H1 (cell line): ENCODE measurements at regions not wholly inside any gene's neighbourhood (a gene's known extent, or its start where the extent isn't known, plus 50 kb on each side); places are given as distances from the start of the nearest gene placed in this dataset.

Experiments
- CTCF ChIA-PET: fragments of 300-600 bp; sonication (Branson Sonifier 250); formaldehyde crosslinking; loops from one replicate; lab custom pipeline; 2021; ENCODE audit not compliant: partially characterized antibody; lab: Charles Lee
- POLR2A ChIA-PET: fragments of 300-600 bp; sonication (Branson Sonifier 250); formaldehyde crosslinking; loops from one replicate; lab custom pipeline; 2021; ENCODE audit warnings: inconsistent platforms; ENCODE audit not compliant: partially characterized antibody; lab: Charles Lee
- DNase-seq, 2 experiments: peaks; one replicate each; pipeline versions ENCODE4 v3.0.0 to v3.0.0-alpha.2; 2010 to 2022; ENCODE audit warnings: low spot score in 2 of 2, low read depth in 1 of 2, mixed read lengths in 1 of 2
- FAIRE-seq: peaks from 2 replicates; lab custom pipeline; 2011; peaks lifted over from hg19 to GRCh38; lab: Jason Lieb, UNC
- H2AFZ ChIP-seq: 2 replicates; pipeline ENCODE4 v1.8.1; 2012; ENCODE audit warnings: low read length, inconsistent platforms
- H2AK5ac ChIP-seq: 2 replicates; pipeline ENCODE4 v1.6.1; 2013; ENCODE audit warnings: low read depth, low read length
- H2BK120ac ChIP-seq: replicated peaks from 2 replicates; pipeline ENCODE3; 2013; ENCODE audit warnings: low read depth, low read length, inconsistent platforms
- H2BK12ac ChIP-seq: 2 replicates; pipeline ENCODE4 v1.6.1; 2013; ENCODE audit warnings: low read depth, low read length
- H2BK15ac ChIP-seq: 2 replicates; pipeline ENCODE4 v1.6.1; 2013; ENCODE audit warnings: low read length
- H2BK20ac ChIP-seq: 2 replicates; pipeline ENCODE4 v1.6.1; 2013; ENCODE audit warnings: low read length
- H2BK5ac ChIP-seq: 2 replicates; pipeline ENCODE4 v1.6.1; 2013; ENCODE audit warnings: low read depth, low read length
- H3K14ac ChIP-seq: 2 replicates; pipeline ENCODE4 v1.6.1; 2013; ENCODE audit warnings: inconsistent platforms; ENCODE audit not compliant: insufficient read length
- H3K18ac ChIP-seq: 2 replicates; pipeline ENCODE4 v1.6.1; 2013; ENCODE audit warnings: low read length; ENCODE audit errors: extremely low read depth
- H3K23ac ChIP-seq: 2 replicates; pipeline ENCODE4 v1.6.1; 2013; ENCODE audit warnings: inconsistent platforms; ENCODE audit not compliant: insufficient read length
- H3K23me2 ChIP-seq: 2 replicates; pipeline ENCODE4 v1.6.1; 2013; ENCODE audit warnings: low read depth, low read length
- H3K27ac ChIP-seq: 2 replicates; pipeline ENCODE4 v1.6.1; 2011; ENCODE audit warnings: low read depth, low read length, inconsistent platforms
- H3K27me3 ChIP-seq, 4 experiments: replicated peaks in 1 of 4; 1 replicate in 1 of 4; 2 replicates in 3 of 4; pipeline versions ENCODE4 v1.6.1 to v1.8.1; 2011 to 2013; ENCODE audit warnings: low read length in 3 of 4, mild to moderate bottlenecking in 3 of 4, inconsistent platforms in 2 of 4, mixed read lengths in 2 of 4, moderate library complexity in 1 of 4; ENCODE audit not compliant: control insufficient read depth in 3 of 4, insufficient read depth in 3 of 4; ENCODE audit errors: extremely low read depth in 1 of 4
- H3K36me3 ChIP-seq, 4 experiments: 2 replicates each; pipeline versions ENCODE4 v1.6.1 to v1.8.1; 2011 to 2013; ENCODE audit warnings: mild to moderate bottlenecking in 4 of 4, low read length in 3 of 4, moderate library complexity in 2 of 4, control low read depth in 1 of 4, inconsistent platforms in 1 of 4; ENCODE audit not compliant: insufficient read depth in 4 of 4, control insufficient read depth in 2 of 4
- H3K4ac ChIP-seq: replicated peaks from 2 replicates; pipeline ENCODE3; 2013; ENCODE audit warnings: low read length, low read depth, mixed read lengths, inconsistent platforms; ENCODE audit not compliant: insufficient read length
- H3K4me1 ChIP-seq, 4 experiments: replicated peaks in 1 of 4; 1 replicate in 1 of 4; 2 replicates in 3 of 4; pipeline versions ENCODE4 v1.6.1 to v1.8.1; 2011 to 2013; ENCODE audit warnings: low read length in 3 of 4, inconsistent platforms in 2 of 4, mixed read lengths in 1 of 4; ENCODE audit not compliant: insufficient read depth in 4 of 4, control insufficient read depth in 3 of 4
- H3K4me2 ChIP-seq, 2 experiments: 2 replicates each; pipeline versions ENCODE4 v1.6.1 to v1.8.1; 2011 to 2013; ENCODE audit warnings: low read depth in 2 of 2, low read length in 2 of 2, control low read depth in 1 of 2, inconsistent platforms in 1 of 2, mild to moderate bottlenecking in 1 of 2; ENCODE audit not compliant: insufficient read depth in 1 of 2
- H3K4me3 ChIP-seq, 4 experiments: fragments of 200-600, 300-600 bp in 1 of 4; sonication (generic), shearing (Covaris generic), sonication (Bioruptor Twin) in 1 of 4; 2 replicates each; pipeline versions ENCODE4 v1.5.1 to v1.8.1; 2011 to 2016; ENCODE audit warnings: low read length in 4 of 4, low read depth in 3 of 4, control low read depth in 2 of 4, inconsistent platforms in 2 of 4, mild to moderate bottlenecking in 2 of 4, mixed read lengths in 1 of 4, moderate library complexity in 1 of 4; ENCODE audit not compliant: insufficient read depth in 2 of 4; ENCODE audit errors: extremely low read depth in 1 of 4
- H3K56ac ChIP-seq: replicated peaks from 2 replicates; pipeline ENCODE3; 2013; ENCODE audit warnings: low read depth, mild to moderate bottlenecking, mixed read lengths, low read length, inconsistent platforms; ENCODE audit not compliant: insufficient read length
- H3K79me1 ChIP-seq: 2 replicates; pipeline ENCODE4 v1.6.1; 2013; ENCODE audit warnings: low read depth, low read length, control low read depth
- H3K79me2 ChIP-seq, 2 experiments: 2 replicates each; pipeline versions ENCODE4 v1.6.1 to v1.8.1; 2012 to 2013; ENCODE audit warnings: low read length in 2 of 2, mild to moderate bottlenecking in 2 of 2, inconsistent platforms in 1 of 2; ENCODE audit not compliant: insufficient read depth in 2 of 2, control insufficient read depth in 1 of 2
- H3K9ac ChIP-seq, 4 experiments: replicated peaks in 1 of 4; 1 replicate in 1 of 4; 2 replicates in 3 of 4; pipeline versions ENCODE4 v1.6.1 to v1.8.1; 2011 to 2013; ENCODE audit warnings: low read depth in 3 of 4, low read length in 3 of 4, control low read depth in 2 of 4, mild to moderate bottlenecking in 2 of 4, moderate library complexity in 2 of 4, inconsistent platforms in 1 of 4; ENCODE audit errors: extremely low read depth in 1 of 4
- H3K9me3 ChIP-seq, 2 experiments: 2 replicates each; pipeline versions ENCODE4 v1.6.1 to v1.8.1; 2012 to 2013; ENCODE audit warnings: mild to moderate bottlenecking in 2 of 2, moderate library complexity in 2 of 2, control low read depth in 1 of 2, inconsistent platforms in 1 of 2, low read depth in 1 of 2, low read length in 1 of 2, mixed read lengths in 1 of 2; ENCODE audit not compliant: insufficient read depth in 2 of 2
- H4K20me1 ChIP-seq, 2 experiments: replicated peaks in 1 of 2; 2 replicates each; pipeline versions ENCODE3 to v1.8.1; 2011 to 2013; ENCODE audit warnings: inconsistent platforms in 2 of 2, low read length in 2 of 2, mild to moderate bottlenecking in 1 of 2; ENCODE audit not compliant: insufficient read depth in 2 of 2, control insufficient read depth in 1 of 2
- H4K5ac ChIP-seq: 2 replicates; pipeline ENCODE4 v1.6.1; 2013; ENCODE audit warnings: low read length, low read depth, mixed read lengths, inconsistent platforms; ENCODE audit not compliant: insufficient read length
- H4K8ac ChIP-seq: 2 replicates; pipeline ENCODE4 v1.8.0; 2013; ENCODE audit warnings: mild to moderate bottlenecking, moderate library complexity, low read length, inconsistent platforms; ENCODE audit not compliant: insufficient read depth; ENCODE audit errors: extremely low read depth
- H4K91ac ChIP-seq: replicated peaks from 2 replicates; pipeline ENCODE3; 2013; ENCODE audit warnings: low read length, mixed read lengths, inconsistent platforms; ENCODE audit not compliant: insufficient read length
- ASH2L ChIP-seq: fragments of 200-600, 300-600 bp; sonication (generic); IDR thresholded peaks from one replicate; pipeline ENCODE4 v1.7.1; 2017; ENCODE audit warnings: low read length
- CBX5 ChIP-seq: fragments of 300-800, 300-1000 bp; sonication (generic); IDR thresholded peaks from 2 replicates; pipeline ENCODE4 v1.7.1; 2016; ENCODE audit warnings: antibody characterized with exemption, low read length, low read depth
- CHD1 ChIP-seq: IDR thresholded peaks from 2 replicates; pipeline ENCODE4 v1.6.1; 2012; ENCODE audit warnings: low read depth, low read length, improper control_type of control experiment
- EP300 ChIP-seq, 2 experiments: IDR thresholded peaks; 1 replicate in 1 of 2; 2 replicates in 1 of 2; pipeline ENCODE4 v1.6.1; 2011 to 2012; ENCODE audit warnings: low read depth in 2 of 2, low read length in 2 of 2, mild to moderate bottlenecking in 2 of 2, borderline replicate concordance in 1 of 2, inconsistent platforms in 1 of 2, moderate library complexity in 1 of 2
- JUN ChIP-seq: IDR thresholded peaks from 2 replicates; pipeline ENCODE4 v1.6.1; 2011; ENCODE audit warnings: low read depth, mild to moderate bottlenecking, improper control_type of control experiment, low read length
- JUND ChIP-seq: IDR thresholded peaks from 2 replicates; pipeline ENCODE4 v1.6.1; 2011; ENCODE audit warnings: mild to moderate bottlenecking, improper control_type of control experiment, low read length
- POLR2AphosphoS5 ChIP-seq: IDR thresholded peaks from 2 replicates; pipeline ENCODE4 v1.6.1; 2011; ENCODE audit warnings: low read depth, low read length
- RBBP5 ChIP-seq: IDR thresholded peaks from 2 replicates; pipeline ENCODE4 v1.7.1; 2012; ENCODE audit warnings: low read depth, mild to moderate bottlenecking, inconsistent platforms, low read length, moderate library complexity, borderline replicate concordance
- RNF2 ChIP-seq: fragments of 200-900, 300-1000 bp; sonication (generic); IDR thresholded peaks from 2 replicates; pipeline ENCODE4 v1.7.1; 2016; ENCODE audit warnings: borderline replicate concordance, low read depth, mild to moderate bottlenecking, antibody characterized with exemption, low read length; ENCODE audit not compliant: poor library complexity, severe bottlenecking; ENCODE audit errors: missing control alignments
- SP2 ChIP-seq: IDR thresholded peaks from 2 replicates; pipeline ENCODE4 v1.6.1; 2012; ENCODE audit warnings: mild to moderate bottlenecking, low read length, inconsistent platforms
- SUZ12 ChIP-seq: fragments of 200-600 bp; sonication (generic); IDR thresholded peaks from 2 replicates; pipeline ENCODE4 v1.6.1; 2012; ENCODE audit warnings: mild to moderate bottlenecking, inconsistent platforms, low read length, moderate library complexity, mixed read lengths
- TAF7 ChIP-seq: optimal IDR thresholded peaks from 2 replicates; pipeline ENCODE3; 2011; ENCODE audit warnings: low read depth, mild to moderate bottlenecking, inconsistent platforms, low read length, moderate library complexity, borderline replicate concordance
- WGBS, 2 experiments: shearing (Covaris generic) in 1 of 2; methylation state at CpG; one replicate each; pipeline versions ENCODE4 v1.1.6 to v1.1.7; 2013 to 2015; ENCODE audit warnings: low lambda C conversion rate in 2 of 2, mixed read lengths in 2 of 2, inconsistent platforms in 1 of 2, low coverage in 1 of 2, missing lambda C conversion rate in 1 of 2; ENCODE audit not compliant: insufficient replicate concordance in 2 of 2, insufficient coverage in 1 of 2, insufficient read length in 1 of 2; ENCODE audit errors: extremely low coverage in 1 of 2, missing lambda C conversion rate in 1 of 2; 5-methylcytosine and 5-hydroxymethylcytosine counted together

DNA sequence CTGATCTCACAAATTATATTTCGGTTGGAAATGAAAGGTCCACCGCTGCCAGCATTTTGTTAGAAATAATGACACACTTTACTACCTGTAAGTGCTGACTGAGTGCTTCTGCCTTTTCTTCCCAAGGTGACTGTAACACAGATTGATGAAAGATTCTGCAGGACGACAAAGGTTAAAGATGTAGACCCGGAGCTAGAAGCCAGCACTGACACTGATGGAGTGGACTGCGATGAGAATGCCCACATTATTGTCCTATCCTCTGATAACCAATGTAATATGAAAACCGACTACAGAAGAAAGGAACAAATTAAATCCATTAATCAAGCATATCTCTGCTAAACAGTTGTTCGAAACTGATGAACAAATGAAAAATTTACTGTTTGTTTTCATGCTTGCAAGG is 666.5 kb downstream of the GBE1 start:
- DNase-seq (no peak), FAIRE-seq (no peak)
- WGBS, 2 experiments: 95% methylated on average over 7 of the region's 7 CpGs; no CpG with 5 or more reads in 1 of the 2 experiments
- no peak overlapping the region for H2BK12ac ChIP-seq
- H3K27me3 ChIP-seq: no peaks in the 10 kb centered on the region
- no peak overlapping the region for H4K91ac ChIP-seq
- H3K9me3 ChIP-seq: peaks cover 8 to 14% of the 10 kb centered on the region in 2 experiments; a peak in 3 of 4 replicates
- no peak overlapping the region for H3K27ac ChIP-seq
- H2BK5ac ChIP-seq: no peak overlapping the region
- ChIA-PET CTCF (no interaction called here), POLR2A (no interaction called here)
- no peaks in the 10 kb centered on the region for H4K20me1 ChIP-seq
- no peak overlapping the region for H3K18ac ChIP-seq
- H3K79me1 ChIP-seq: no peaks in the 10 kb centered on the region
- no peak overlapping the region for H2AK5ac ChIP-seq
- no peak overlapping the region for H2AFZ ChIP-seq
- no peaks in the 10 kb centered on the region for H3K36me3 ChIP-seq
- no peak overlapping the region for H2BK20ac ChIP-seq
- no peak overlapping the region for H3K4me2 ChIP-seq
- no peak overlapping the region for H3K14ac ChIP-seq
- no peak overlapping the region for H3K9ac ChIP-seq
- H2BK15ac ChIP-seq: no peak overlapping the region
- no peak overlapping the region for H2BK120ac ChIP-seq
- no peak overlapping the region for H3K23ac ChIP-seq
- no peaks in the 10 kb centered on the region for H3K79me2 ChIP-seq
- no peak overlapping the region for H3K4ac ChIP-seq
- H3K4me1 ChIP-seq: no peaks in the 10 kb centered on the region
- no peak overlapping the region for H3K4me3 ChIP-seq
- H3K23me2 ChIP-seq: no peaks in the 10 kb centered on the region
- no peak overlapping the region for H4K5ac ChIP-seq
- H4K8ac ChIP-seq: no peak overlapping the region
- no peak overlapping the region for H3K56ac ChIP-seq
- TF ChIP-seq TAF7 (no peak), SP2 (no peak), JUND (no peak), EP300 (IDR thresholded peaks at IDR 0.05; ENCODE audit: borderline replicate concordance in 1 of 2, low read depth in 2 of 2, low read length in 2 of 2) (no peak), SUZ12 (no peak), CHD1 (no peak), RBBP5 (no peak), RNF2 (no peak), CBX5 (no peak), ASH2L (no peak), POLR2AphosphoS5 (no peak), JUN (no peak)
